PC-9 (cell line): ENCODE measurements at regions not wholly inside any gene's neighbourhood (a gene's known extent, or its start where the extent isn't known, plus 50 kb on each side); places are given as distances from the start of the nearest gene placed in this dataset.

ENCODE experiments used
- BruUV-seq: library from RNA; stranded (reverse); fragments of 400-500 nt; replicated peaks from 2 replicates; lab custom pipeline; 2021; lab: Mats Ljungman, UMichigan
- CTCF ChIA-PET: fragments of 300-600 bp; sonication (Branson Sonifier 250); formaldehyde crosslinking; loops from one replicate; lab custom pipeline; 2022; ENCODE audit warnings: antibody characterized with exemption; lab: Charles Lee
- POLR2A ChIA-PET: fragments of 300-600 bp; sonication (Branson Sonifier 250); formaldehyde crosslinking; loops from one replicate; lab custom pipeline; 2022; ENCODE audit warnings: antibody characterized with exemption; ENCODE audit not compliant: unreplicated experiment; lab: Charles Lee
- DNase-seq, 2 experiments: peaks; one replicate each; pipeline versions ENCODE4 v3.0.0 to v3.0.0-alpha.2; 2015 to 2022; ENCODE audit warnings: mixed read lengths in 1 of 2
- H2AFZ ChIP-seq: fragments of 200-600 bp; sonication (generic); 2 replicates; pipeline ENCODE4 v1.8.1; 2017; ENCODE audit warnings: antibody characterized with exemption
- H3F3A ChIP-seq: fragments of 200-600 bp; sonication (generic); 2 replicates; pipeline ENCODE4 v1.8.1; 2017; ENCODE audit warnings: antibody characterized with exemption, mild to moderate bottlenecking, low read depth; ENCODE audit not compliant: insufficient read depth
- H3K27ac ChIP-seq: fragments of 200-600 bp; sonication (generic); 2 replicates; pipeline ENCODE4 v1.6.1; 2016; ENCODE audit warnings: mixed run types
- H3K27me3 ChIP-seq: fragments of 200-600 bp; sonication (generic); 2 replicates; pipeline ENCODE4 v1.6.1; 2016; ENCODE audit warnings: low read depth, mixed run types; ENCODE audit not compliant: insufficient read depth
- H3K36me3 ChIP-seq: fragments of 200-600 bp; sonication (generic); 2 replicates; pipeline ENCODE4 v1.6.1; 2016; ENCODE audit warnings: low read depth, mixed run types
- H3K4me1 ChIP-seq: fragments of 200-600 bp; sonication (generic); replicated peaks from 2 replicates; pipeline ENCODE4 v1.6.1; 2016; ENCODE audit warnings: mixed run types; ENCODE audit not compliant: insufficient read depth
- H3K4me2 ChIP-seq: fragments of 200-600 bp; sonication (generic); 2 replicates; pipeline ENCODE4 v1.6.1; 2017; ENCODE audit warnings: mixed run types
- H3K4me3 ChIP-seq: fragments of 200-600 bp; sonication (generic); 2 replicates; pipeline ENCODE4 v1.6.1; 2016; ENCODE audit warnings: mixed run types
- H3K79me2 ChIP-seq: fragments of 200-600 bp; sonication (generic); 2 replicates; pipeline ENCODE4 v1.6.1; 2017; ENCODE audit warnings: low read depth, mixed run types
- H3K9me2 ChIP-seq: fragments of 200-600 bp; sonication (generic); 2 replicates; pipeline ENCODE4 v1.8.1; 2017; ENCODE audit warnings: mild to moderate bottlenecking; ENCODE audit not compliant: insufficient read depth
- H3K9me3 ChIP-seq: fragments of 200-600 bp; sonication (generic); 2 replicates; pipeline ENCODE4 v1.8.1; 2016; ENCODE audit warnings: low read depth; ENCODE audit not compliant: insufficient read depth
- H4K20me1 ChIP-seq: fragments of 200-600 bp; sonication (generic); 2 replicates; pipeline ENCODE4 v1.8.1; 2017; ENCODE audit not compliant: insufficient read depth
- EZH2 ChIP-seq: fragments of 200-600 bp; sonication (generic); IDR thresholded peaks from 2 replicates; pipeline ENCODE4 v1.8.0; 2017; ENCODE audit warnings: antibody characterized with exemption, low read depth
- intact Hi-C: fragments of 100-400 bp; cut with micrococcal nuclease; formaldehyde crosslinking; loops from one replicate; pipeline ENCODE4 v1.10.0; 2022; ENCODE audit not compliant: unreplicated experiment
- TF ChIP-seq, protein P1 (sequence below): fragments of 200-600 bp; sonication (generic); conservative IDR thresholded peaks from 2 replicates; pipeline ENCODE4 v1.6.1; 2017; ENCODE audit warnings: mixed run types, antibody characterized with exemption, mild to moderate bottlenecking, moderate library complexity

DNA sequence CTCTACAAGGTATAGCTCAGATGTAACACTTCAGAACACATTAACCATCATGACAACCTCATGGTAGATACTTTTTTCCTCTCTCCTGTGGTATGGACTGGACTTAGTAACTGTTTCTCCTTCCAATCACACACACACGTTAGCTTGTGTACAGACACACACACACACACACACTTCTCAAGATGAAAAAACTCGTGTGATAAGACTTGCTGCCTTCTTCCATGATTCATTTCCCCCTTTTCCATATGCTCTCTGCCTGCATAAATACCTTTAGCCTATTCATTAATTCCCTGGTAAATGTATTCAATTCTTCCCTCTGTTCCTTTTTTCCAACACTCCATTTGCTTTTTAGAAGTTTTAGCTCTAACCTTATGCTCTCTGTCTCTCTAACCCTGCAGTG lies 118.9 kb upstream of the TANK start:
- Histone ChIP-seq H3K27me3 (no peaks in the 10 kb centered on the region), H3K4me1 (no peaks in the 10 kb centered on the region), H2AFZ (no peak overlapping the region), H4K20me1 (no peaks in the 10 kb centered on the region), H3K9me3 (no peaks in the 10 kb centered on the region), H3K36me3 (no peaks in the 10 kb centered on the region), H3K4me2 (no peak overlapping the region), H3K79me2 (no peaks in the 10 kb centered on the region), H3K27ac (no peak overlapping the region), H3K4me3 (no peak overlapping the region), H3F3A (no peaks in the 10 kb centered on the region), H3K9me2 (no peaks in the 10 kb centered on the region)
- BruUV-seq, result no TSS peak
- DNase-seq, result no peak
- POLR2A ChIA-PET, result no interaction called here
- CTCF ChIA-PET, result no interaction called here
- TF ChIP-seq, protein P1, sequence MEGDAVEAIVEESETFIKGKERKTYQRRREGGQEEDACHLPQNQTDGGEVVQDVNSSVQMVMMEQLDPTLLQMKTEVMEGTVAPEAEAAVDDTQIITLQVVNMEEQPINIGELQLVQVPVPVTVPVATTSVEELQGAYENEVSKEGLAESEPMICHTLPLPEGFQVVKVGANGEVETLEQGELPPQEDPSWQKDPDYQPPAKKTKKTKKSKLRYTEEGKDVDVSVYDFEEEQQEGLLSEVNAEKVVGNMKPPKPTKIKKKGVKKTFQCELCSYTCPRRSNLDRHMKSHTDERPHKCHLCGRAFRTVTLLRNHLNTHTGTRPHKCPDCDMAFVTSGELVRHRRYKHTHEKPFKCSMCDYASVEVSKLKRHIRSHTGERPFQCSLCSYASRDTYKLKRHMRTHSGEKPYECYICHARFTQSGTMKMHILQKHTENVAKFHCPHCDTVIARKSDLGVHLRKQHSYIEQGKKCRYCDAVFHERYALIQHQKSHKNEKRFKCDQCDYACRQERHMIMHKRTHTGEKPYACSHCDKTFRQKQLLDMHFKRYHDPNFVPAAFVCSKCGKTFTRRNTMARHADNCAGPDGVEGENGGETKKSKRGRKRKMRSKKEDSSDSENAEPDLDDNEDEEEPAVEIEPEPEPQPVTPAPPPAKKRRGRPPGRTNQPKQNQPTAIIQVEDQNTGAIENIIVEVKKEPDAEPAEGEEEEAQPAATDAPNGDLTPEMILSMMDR, result no peak
- no peak for TF ChIP-seq EZH2
- intact Hi-C loops, result no loop called here

DNA sequence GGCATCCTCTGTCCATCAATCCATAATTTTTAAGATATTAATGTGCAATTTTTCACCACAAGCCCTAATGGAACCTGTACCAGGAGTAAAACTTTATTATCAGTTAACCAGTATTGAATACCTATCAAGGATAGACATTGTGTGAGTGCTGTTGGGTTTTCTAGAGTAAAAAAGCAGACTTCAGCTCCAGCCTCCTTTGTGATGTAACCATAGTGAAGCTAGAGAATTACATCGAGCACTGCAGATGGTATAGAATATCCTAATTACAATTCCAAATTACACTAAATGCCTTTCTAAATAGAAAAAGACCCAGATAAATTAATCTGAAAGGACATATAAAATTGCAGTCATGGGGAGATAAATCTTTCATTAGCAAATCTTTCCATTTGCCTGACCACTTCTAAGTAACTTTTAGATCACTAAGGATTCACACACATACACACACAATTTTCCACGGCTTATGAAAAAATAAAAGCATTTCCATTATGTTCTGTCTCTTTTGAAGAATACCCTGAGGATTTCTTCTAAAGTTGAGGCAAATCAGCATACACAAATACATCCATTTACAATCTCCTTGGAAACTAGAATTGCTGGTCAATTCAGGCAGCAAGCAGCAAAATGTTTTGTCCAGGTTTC lies 117.1 kb upstream of the TANK start:
- BruUV-seq, result no TSS peak

DNA sequence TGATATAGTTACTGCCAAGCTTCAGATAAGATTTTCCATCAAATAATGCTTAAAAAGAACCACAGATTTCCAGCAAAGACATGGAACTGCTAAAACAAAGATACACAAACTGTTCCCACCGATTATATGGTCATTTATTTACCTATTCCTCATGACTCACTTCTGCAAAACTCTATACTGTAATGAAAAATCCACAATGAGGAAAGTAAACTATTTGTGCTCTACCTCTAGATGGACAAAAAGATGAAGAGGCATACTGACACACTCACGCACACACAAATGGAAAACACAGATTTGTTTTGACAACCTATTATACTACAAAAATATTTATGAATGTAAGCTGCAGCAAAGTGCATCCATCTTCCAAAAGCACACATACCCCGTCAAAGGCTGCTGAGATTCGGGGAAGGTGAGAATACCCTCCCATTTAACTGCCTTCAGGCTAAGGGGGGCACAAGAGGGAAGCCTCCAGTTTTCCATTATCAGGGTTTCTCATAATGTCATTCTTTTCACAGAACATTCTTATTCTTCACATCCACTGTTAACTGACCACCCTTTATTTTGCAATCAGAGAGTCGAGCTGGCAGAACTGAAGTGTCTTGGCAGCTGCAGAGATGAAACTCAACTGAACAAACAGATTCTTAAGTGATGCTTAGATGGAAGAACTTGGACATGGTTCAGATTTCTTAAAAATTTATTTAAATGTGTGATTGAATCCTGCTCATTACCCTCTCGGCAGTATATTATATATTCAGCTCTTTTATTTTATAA lies 115.9 kb upstream of the TANK start:
- intact Hi-C loops, result no loop called here
- Histone ChIP-seq H3K4me3 (no peak overlapping the region), H3K79me2 (no peaks in the 10 kb centered on the region), H3K9me2 (no peaks in the 10 kb centered on the region), H4K20me1 (no peaks in the 10 kb centered on the region), H2AFZ (no peak overlapping the region), H3F3A (no peaks in the 10 kb centered on the region), H3K9me3 (no peaks in the 10 kb centered on the region), H3K36me3 (no peaks in the 10 kb centered on the region), H3K27ac (no peak overlapping the region), H3K4me1 (no peaks in the 10 kb centered on the region), H3K4me2 (no peak overlapping the region), H3K27me3 (no peaks in the 10 kb centered on the region)
- DNase-seq, result no peak
- BruUV-seq, result no TSS peak
- TF ChIP-seq EZH2, result no peak
- TF ChIP-seq, protein P1, result no peak
- ChIA-PET CTCF (no interaction called here), POLR2A (interaction anchor here (0.6 kb wide), 2 partner anchors 32 to 1315 kb away, joined by 3 to 4 read pairs; no protein-coding TSS in a partner anchor)

More for the DNA sequence above, 117.1 kb upstream of the TANK start:
- Histone ChIP-seq H3K9me3 (no peaks in the 10 kb centered on the region), H4K20me1 (no peaks in the 10 kb centered on the region), H3K79me2 (no peaks in the 10 kb centered on the region), H2AFZ (no peak overlapping the region), H3K9me2 (no peaks in the 10 kb centered on the region), H3K4me2 (no peak overlapping the region), H3F3A (no peaks in the 10 kb centered on the region), H3K36me3 (no peaks in the 10 kb centered on the region), H3K4me3 (no peak overlapping the region), H3K4me1 (no peaks in the 10 kb centered on the region), H3K27ac (no peak overlapping the region), H3K27me3 (no peaks in the 10 kb centered on the region)
- ChIA-PET CTCF (no interaction called here), POLR2A (no interaction called here)
- intact Hi-C loops, result no loop called here
- no peak for DNase-seq
- TF ChIP-seq, protein P1, result no peak
- TF ChIP-seq EZH2, result no peak
